DMS79 (cell line): ENCODE measurements at regions not wholly inside any gene's neighbourhood (a gene's known extent, or its start where the extent isn't known, plus 50 kb on each side); places are given as distances from the start of the nearest gene placed in this dataset.
"Not testable (repeated sequence)": the region's sequence is repeated elsewhere in the genome, so short reads cannot be mapped to it uniquely, and the experiment has no call there.

ENCODE experiments used
- DNase-seq: peaks from one replicate; lab custom pipeline; 2025; lab: John Stamatoyannopoulos, UW

DNA sequence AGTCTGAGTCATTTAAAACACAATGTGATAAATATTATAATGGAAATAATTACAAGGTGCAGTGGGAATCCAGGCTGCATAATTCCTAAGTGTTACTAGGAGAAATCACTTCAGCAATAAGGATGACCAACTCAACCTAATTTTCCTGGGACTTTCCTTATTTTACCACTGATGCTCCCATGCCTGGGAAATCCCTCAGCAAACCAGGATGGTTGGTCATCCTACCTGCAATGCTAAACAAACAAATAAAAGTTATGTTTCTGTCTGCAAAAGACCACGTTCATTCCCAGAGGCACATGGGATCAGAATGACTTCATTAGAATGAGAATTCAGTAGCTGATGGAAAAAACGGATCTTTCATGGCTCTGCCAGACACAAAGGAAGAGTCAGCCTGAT is 130.8 kb upstream of the RAP1B start:
- DNase-seq, result no peak

DNA sequence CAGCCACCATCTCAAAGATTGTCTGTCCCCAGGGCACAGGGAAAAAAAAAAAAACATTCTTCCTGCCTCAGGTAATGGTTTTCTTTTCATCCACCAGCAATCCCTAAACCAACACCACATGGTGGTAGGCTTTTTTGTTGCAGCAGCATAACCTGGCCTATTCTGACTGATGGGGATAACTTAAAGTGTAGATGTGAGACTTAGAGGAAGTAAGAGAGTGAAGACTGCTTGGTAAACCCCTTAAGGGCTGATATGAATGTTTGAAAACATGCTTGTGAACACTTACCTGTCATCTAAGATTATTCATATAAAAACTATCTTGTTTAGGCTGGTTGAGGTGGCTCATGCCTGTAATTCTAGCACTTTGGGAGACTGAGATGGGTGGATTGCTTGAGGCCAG is 130.2 kb upstream of the RAP1B start:
- no peak for DNase-seq

DNA sequence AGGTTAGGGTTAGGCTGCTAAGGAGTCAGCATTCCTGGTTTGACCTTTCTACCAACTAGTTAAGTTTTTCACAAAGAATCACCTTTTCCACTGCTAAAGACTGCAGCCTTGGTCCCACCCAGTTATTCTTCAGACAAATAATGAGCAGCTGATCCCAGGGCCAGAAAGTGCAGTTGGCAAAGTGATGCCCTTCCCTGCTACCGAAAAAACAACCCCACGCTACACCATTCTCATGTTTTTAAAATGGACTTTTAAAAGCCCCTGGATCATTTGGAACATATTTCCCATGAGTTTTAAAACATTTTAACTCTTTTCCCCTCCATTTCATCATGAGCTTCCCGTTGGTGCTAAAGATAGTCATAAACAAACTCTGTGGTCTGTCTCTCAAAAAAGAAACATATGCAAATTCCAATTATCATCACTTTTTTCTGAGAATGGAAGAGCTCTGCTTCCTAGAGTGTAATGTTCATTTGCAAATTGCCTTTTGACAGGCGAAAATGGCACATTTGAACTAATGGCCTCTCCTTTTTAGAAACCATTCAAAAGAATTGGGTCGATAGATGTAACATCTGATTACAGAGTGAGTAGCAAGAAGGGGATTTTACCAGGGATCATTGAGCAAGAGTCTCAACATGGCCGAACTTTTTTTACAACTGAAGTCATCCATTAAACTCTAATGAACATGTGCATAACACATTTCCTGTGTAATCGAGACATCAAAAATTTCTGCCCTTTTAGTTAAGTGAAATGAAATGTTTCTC is 129.3 kb upstream of the RAP1B start:
- no peak for DNase-seq

DNA sequence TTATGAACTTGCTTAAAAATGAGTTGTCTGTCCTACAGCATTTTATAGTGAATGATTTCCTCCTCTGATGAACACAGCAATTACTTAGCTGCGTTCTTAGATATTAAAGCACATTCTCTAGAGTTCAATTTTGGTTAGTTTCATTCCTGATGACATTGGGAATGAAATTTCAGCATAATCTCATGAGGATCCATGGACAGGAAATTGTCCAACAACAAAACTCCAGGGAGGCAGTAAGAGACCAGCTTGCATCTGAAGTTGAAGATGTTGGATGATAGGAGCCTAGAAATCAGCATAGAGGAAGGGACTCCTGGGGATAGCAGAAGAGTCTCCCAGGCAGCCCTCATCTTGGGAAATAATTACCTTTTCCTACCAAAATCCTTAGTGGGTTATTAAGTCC is 128.7 kb upstream of the RAP1B start:
- no peak for DNase-seq

DNA sequence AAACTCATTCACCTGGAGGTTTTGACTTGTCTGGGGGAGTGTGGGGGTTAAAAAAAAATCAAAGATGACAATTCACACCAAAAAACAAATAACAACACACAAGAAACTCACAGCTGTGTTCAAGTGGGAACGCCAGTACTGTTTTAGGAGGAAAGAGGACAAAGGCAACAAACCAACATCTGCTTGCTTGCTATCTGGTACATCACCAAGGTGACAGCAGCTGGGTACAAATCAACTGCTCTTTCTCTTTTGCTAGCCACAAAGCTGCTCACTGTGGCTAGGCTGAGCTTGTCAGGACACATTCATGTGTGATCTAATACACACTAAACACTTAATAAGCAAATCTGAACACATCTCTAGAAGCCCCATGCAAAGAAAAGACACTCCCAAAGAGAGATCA is 128.0 kb upstream of the RAP1B start:
- no peak for DNase-seq

DNA sequence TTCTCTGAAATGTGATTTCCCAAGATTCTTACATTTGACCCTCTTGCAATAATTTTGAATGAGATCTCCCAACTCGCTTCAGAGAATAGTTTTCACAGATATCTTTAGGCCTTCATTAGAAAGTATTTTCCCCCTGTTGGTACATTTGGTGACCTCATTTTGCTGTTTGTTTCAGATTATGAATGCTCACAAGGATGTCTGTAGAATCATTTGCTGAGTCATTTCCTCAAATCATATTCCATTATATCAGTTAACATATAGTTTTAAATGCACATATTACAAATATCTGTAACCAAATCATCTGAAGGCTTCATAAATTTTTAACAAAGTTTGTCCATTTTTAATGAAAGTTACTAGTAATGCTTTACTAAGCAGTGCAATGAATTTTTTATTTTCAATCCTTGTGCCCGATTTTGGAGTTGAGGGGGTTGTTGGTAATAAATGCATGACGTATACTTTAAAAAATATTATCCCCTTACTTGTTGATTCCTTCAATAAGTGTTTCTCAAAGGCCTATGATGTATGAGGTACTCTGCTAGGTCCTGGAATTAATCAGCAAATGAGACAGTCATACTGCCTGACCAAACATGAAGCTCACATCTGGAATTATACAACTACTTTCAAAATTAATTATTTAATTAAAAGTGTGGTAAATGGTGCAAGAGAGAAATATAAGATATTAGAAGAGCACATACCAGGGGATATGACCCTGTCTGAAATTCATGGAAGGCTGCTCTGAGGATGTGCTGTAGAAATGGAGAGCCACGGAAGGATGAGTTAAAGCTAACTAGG is 126.9 kb upstream of the RAP1B start:
- no peak for DNase-seq

- DNase-seq, result not testable (repeated sequence)
Observed at GRCh38 chr12:68484578-68484977, 126.1 kb upstream of the RAP1B start.

DNA sequence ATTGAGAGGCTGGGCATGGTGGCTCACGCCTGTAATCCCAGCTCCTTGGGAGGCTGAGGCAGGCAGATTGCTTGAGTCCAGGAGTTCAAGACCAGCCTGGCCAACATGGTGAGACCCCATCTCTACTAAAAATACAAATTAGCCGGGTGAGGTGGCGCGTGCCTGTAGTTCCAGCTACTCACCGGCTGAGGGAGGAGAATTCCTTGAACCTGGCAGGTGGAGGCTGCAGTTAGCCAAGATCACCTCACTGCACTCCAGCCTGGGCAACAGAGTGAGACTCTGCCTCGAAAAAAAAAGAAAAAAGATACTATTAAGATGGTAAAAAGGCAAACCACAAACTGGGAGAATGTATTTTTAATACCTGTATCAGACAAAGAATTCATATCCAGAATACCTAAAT is 124.2 kb upstream of the RAP1B start:
- DNase-seq, result not testable (repeated sequence)

DNA sequence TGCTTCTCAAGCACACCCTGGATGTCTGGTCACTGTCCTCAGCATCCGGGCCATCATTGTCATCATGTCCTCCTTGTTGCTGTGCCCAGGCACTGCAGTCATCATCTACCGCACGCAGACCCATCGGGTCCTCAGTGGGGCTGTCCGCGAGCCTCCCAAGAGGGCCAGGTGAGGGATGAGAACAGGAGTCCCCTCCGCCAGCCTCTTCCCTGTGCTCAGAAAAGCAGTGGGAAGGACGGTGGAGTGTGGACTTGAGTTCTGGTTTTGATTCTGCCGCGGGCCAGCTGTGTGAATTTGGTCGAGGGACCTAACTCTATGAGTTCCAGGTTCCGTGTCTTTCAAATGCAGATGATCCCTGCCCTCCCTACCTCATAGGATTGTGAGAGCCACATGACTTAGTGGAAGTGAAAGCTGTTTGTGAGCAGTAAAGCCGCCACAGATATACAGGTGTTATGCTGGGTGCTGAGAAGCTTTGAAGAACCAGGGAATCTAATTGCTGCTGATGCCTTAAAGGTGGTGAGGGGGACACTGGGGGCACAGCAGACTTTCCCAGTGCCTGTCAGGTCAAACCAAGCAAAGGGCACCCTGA is 122.9 kb upstream of the RAP1B start:
- no peak for DNase-seq

DNA sequence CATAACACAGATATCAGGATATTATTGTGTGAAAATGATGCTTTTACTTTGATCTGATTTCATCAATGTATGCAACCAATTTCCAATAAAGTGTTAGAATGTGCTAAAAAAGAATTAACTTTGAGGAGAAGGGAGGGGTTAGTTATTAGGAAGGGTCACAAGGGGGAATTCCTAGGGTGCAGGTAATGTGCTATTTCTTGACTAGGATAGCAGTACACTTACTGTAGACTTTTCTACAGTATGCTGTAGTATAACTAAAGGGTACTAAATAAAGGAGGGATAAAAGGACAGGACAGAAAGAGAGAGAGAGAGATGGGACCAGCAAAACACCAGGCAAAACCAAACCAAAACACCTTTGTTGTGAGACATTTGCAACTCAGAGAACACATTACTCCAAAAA is 121.4 kb upstream of the RAP1B start:
- no peak for DNase-seq

DNA sequence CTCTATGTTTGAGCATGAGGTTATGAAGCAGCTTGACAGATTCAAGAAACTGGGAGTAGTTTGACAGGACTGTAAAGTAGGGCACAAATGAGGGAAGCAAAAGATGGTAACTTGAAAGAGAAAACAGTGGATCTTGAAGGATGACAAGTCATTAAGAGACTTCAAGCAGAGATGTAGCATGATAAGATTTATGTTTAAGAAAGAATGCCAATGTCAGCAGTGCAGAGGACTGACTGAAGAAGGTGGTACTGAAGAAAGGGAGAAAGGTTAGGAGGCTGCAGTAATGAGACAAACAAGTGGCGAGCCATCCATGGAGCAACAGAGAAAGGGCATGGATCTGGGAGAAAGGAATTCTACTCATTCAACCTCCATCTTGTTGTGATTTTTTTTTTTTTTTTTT is 120.2 kb upstream of the RAP1B start:
- DNase-seq, result no peak

DNA sequence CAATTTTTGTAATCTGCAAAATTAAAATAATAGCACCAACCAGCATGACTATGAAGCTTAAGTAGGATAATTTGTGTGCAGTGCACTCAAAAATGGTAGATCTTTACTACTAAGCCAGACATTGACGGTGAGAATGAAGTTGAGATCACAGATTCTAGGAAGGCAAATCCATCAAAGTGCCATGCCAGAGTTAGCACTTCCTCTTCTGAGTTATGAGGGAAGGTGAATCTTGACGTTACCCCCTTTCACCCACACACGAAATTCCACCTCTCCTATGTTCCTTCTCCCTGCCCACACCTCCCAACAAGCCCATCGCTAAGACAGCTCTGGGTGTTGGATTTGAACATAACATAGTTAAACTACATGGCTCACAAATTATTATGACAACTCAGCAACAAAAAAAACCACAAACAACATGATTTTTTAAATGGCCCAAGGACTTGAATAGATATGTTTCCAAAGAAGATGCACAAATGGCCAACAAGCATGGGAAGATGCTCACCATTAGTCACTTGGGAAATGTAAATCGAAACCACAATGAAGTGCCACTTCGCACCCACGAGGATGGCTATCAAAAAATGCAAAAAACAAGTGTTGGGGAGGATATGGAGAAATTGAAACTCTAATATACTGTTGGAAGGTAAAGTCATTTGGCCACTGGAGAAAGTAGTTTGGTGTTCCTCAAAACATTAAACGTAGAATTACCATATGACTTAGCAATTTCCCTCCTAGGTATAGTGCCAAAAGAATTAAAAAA is 119.3 kb upstream of the RAP1B start:
- DNase-seq, result no peak

DNA sequence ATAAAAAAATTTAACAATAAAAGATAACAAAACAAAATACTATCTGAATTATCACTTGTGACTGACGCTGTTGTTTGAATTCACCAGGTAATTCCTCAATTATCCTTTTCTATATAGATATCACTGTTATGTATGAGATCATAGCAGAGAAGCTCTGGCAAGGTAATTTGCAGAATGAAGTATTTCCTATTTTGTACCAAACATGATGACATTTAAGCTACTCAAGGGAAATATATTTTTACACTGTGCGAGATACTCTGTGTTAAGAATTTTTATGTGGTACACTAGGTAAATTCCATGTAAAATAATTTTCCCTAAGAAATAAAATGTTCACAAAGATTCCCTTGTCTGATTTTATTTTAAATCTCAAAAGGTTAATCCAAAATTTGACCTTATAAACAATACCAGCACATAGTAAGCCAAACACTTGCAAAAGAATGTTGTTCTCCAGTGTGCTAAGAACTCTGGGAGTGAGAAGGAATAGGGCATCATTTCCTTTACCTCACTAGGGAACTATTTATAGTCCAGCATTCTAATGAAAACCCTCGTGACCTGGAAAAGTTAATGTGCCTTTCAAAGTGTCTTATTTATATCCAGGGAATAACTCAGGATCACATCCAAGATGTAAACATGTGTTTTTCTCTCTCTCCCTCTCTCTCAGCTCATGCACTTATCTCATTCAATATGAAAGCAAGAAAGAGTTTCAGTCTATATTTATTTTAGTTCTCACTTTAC is 115.2 kb upstream of the RAP1B start:
- DNase-seq, result no peak

DNA sequence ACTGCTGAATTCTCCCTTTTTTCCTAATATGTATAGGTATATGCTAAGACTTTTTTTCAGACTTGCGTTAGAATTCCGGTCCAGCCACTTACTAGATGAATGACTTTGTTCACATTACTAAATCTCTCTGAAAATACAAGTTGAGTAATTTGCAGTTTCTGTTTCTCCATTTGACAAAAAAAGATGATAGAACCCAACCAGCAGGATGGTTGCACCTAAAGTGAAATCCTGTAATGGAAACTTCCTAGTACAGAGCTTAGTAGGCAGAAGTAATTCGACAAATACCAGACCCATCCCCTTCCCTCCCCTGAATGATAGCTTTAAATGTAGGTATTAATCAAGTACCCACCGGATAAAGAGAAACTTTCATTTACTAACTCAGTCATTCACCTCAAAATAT is 113.6 kb upstream of the RAP1B start:
- no peak for DNase-seq

GRCh38 chr12:68497702-68498101 is 113.0 kb upstream of the RAP1B start:
- no peak for DNase-seq

DNA sequence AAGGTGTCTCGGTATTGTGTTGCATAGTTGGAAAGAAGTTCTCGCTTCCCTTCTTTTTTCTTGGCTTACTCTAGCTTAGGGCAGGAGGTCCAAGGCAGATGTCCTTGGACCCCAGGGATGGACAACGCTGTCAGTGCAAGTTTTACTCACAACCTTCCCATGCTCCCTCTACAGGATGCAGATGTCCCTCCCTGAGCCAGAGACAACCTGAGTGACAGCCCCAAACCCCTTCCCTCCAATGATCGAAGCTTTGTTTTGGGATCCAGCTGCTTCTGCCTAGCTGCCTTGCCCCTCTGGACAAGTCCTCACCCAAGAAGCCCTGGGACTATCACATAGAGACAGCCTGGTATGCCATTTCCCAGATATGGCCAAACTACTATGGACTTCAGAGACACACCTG is 112.0 kb upstream of the RAP1B start:
- DNase-seq, result no peak

GRCh38 chr12:68499616-68500015 is 111.1 kb upstream of the RAP1B start:
- no peak for DNase-seq

GRCh38 chr12:68501226-68501625 is 109.5 kb upstream of the RAP1B start:
- no peak for DNase-seq

DNA sequence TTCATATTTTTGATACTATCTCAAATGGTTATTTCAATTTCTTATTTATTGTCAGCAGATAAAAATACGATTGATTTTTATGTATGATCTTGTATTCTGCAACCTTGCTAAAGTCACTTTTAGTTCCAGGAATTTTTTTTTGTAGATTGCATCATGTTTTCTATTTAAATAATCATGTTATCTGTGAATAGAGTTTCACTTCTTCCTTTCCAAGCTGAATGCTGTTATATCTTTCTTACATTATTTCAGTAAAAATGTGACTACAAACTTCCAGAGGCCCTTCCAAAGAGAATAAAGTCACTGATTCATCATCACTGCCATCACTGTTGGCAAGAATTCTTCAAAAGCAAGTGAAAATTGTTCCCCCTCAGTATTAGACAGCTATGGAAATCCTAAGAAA is 104.7 kb upstream of the RAP1B start:
- no peak for DNase-seq

GRCh38 chr12:68506619-68507018 is 104.1 kb upstream of the RAP1B start:
- no peak for DNase-seq

DNA sequence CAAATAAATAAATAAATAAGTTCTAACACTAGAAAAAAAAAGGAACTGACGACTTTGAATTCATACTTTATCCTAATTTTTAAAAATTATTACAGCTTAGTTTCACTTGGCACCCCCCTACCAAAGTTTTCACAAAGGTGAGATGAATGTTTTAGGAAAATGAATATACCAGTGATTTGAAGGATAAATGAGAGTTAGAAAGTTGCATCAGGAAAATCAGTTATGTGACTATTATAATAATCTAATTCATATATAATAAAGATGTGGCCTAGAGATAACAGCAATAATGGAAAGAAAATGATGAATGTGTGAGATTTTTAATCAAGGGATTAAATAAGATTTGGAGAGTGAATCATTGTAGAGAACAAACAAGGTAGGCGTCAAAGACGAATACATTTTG is 103.0 kb upstream of the RAP1B start:
- no peak for DNase-seq

DNA sequence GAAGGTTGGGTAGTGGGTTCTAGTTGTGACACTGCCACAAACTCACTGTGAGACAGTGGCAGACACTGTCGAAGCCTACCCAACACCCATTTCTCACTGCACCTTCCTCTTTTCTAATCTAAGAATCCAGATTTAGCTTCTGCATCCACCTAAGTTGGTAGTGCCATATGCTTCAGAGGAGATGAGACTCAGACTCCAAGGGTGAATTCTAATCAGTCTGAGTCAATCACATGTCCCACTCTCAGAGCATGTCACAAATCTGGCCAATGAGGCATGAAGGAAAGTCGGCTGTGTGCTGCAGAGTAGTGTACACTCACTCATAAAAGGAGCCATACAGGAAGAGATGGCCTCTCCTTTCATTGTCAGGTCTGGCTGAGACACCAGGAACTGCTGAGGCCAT is 102.1 kb upstream of the RAP1B start:
- DNase-seq, result no peak
